K562 (cell line): ENCODE measurements at regions not wholly inside any gene's neighbourhood (a gene's known extent, or its start where the extent isn't known, plus 50 kb on each side); places are given as distances from the start of the nearest gene placed in this dataset.

ENCODE experiments used
- ATAC-seq: fragments of 200-7000 bp; cut with Tn5 transposase; 3 replicates; pipeline ENCODE4 v1.9.1; 2020; ENCODE audit warnings: moderate library complexity
- BruUV-seq: library from RNA; stranded (reverse); fragments of 400-500 nt; replicated peaks from 2 replicates; lab custom pipeline; 2021; lab: Mats Ljungman, UMichigan
- CTCF ChIA-PET: fragments of 300-600 bp; formaldehyde crosslinking; extraction: SDS; loops from one replicate; lab custom pipeline; 2021; ENCODE audit warnings: low intra/inter-chr PET ratio; lab: Yijun Ruan, JAX
- POLR2A ChIA-PET: fragments of 300-600, 350-650 bp; sonication (Branson Sonifier 250); formaldehyde crosslinking; extraction: SDS; loops from one replicate; lab custom pipeline; 2021; ENCODE audit warnings: antibody characterized with exemption, inconsistent platforms; lab: Yijun Ruan, JAX
- DNase-seq, 4 experiments: peaks; one replicate each; pipeline versions ENCODE4 v3.0.0 to v3.0.0-alpha.2; 2011 to 2018; ENCODE audit warnings: low spot score in 3 of 4, mixed read lengths in 3 of 4; ENCODE audit errors: extremely low read depth in 1 of 4
- FAIRE-seq: peaks from 2 replicates; lab custom pipeline; 2011; peaks lifted over from hg19 to GRCh38; lab: Jason Lieb, UNC
- H2AFZ ChIP-seq: 2 replicates; pipeline ENCODE4 v1.6.0; 2011; ENCODE audit warnings: low read depth, low read length, control low read depth, inconsistent platforms
- H3K27ac ChIP-seq: fragments of 200-600 bp; 3 replicates; pipeline ENCODE4 v1.8.0; 2011; ENCODE audit warnings: low read depth, mild to moderate bottlenecking, control low read depth, inconsistent platforms, low read length, moderate library complexity, mixed read lengths; ENCODE audit errors: extremely low read depth
- H3K27me3 ChIP-seq, 2 experiments: fragments of 300-600 bp in 1 of 2; 2 replicates in 1 of 2; 3 replicates in 1 of 2; pipeline versions ENCODE4 v1.6.0 to v1.8.0; 2011; ENCODE audit warnings: inconsistent platforms in 2 of 2, low read length in 2 of 2, mild to moderate bottlenecking in 1 of 2, mixed read lengths in 1 of 2, moderate library complexity in 1 of 2; ENCODE audit not compliant: control insufficient read depth in 2 of 2, insufficient read depth in 2 of 2
- H3K36me3 ChIP-seq: fragments of 300-600 bp; 3 replicates; pipeline ENCODE4 v1.8.0; 2011; ENCODE audit warnings: mild to moderate bottlenecking, low read length, inconsistent platforms; ENCODE audit not compliant: control insufficient read depth, insufficient read depth
- H3K4me1 ChIP-seq, 2 experiments: fragments of 200-600 bp in 1 of 2; replicated peaks in 1 of 2; 2 replicates in 1 of 2; 3 replicates in 1 of 2; pipeline versions ENCODE4 v1.5.1 to v1.8.0; 2011; ENCODE audit warnings: inconsistent platforms in 2 of 2, low read length in 2 of 2, mild to moderate bottlenecking in 1 of 2, mixed read lengths in 1 of 2, moderate library complexity in 1 of 2; ENCODE audit not compliant: control insufficient read depth in 2 of 2, insufficient read depth in 2 of 2
- H3K4me2 ChIP-seq: 2 replicates; pipeline ENCODE4 v1.6.1; 2011; ENCODE audit warnings: low read length, control low read depth, inconsistent platforms, mixed read lengths; ENCODE audit not compliant: insufficient read depth
- H3K4me3 ChIP-seq: fragments of 200-600 bp; sonication (generic), shearing (Covaris generic); 2 replicates; pipeline ENCODE4 v1.5.1; 2016; ENCODE audit warnings: control low read depth, inconsistent platforms
- H3K79me2 ChIP-seq: fragments of 200-600 bp; 3 replicates; pipeline ENCODE4 v1.8.0; 2011; ENCODE audit warnings: low read length, inconsistent platforms; ENCODE audit not compliant: control insufficient read depth, insufficient read depth
- H3K9ac ChIP-seq, 2 experiments: 2 replicates each; pipeline versions ENCODE4 v1.6.0 to v1.6.1; 2011; ENCODE audit warnings: low read depth in 2 of 2, low read length in 2 of 2, control low read depth in 1 of 2, inconsistent platforms in 1 of 2, mild to moderate bottlenecking in 1 of 2, mixed read lengths in 1 of 2; ENCODE audit not compliant: insufficient read depth in 1 of 2
- H3K9me1 ChIP-seq: one replicate; pipeline ENCODE4 v1.6.0; 2011; ENCODE audit warnings: inconsistent platforms, mild to moderate bottlenecking, low read length, moderate library complexity; ENCODE audit not compliant: control insufficient read depth, insufficient read depth
- H3K9me3 ChIP-seq: replicated peaks from 2 replicates; pipeline ENCODE4 v1.5.1; 2011; ENCODE audit warnings: low read depth, low read length, inconsistent platforms; ENCODE audit not compliant: control insufficient read depth, insufficient read depth
- H4K20me1 ChIP-seq: replicated peaks from 2 replicates; pipeline ENCODE4 v1.6.1; 2011; ENCODE audit warnings: low read length, inconsistent platforms, mixed read lengths; ENCODE audit not compliant: control insufficient read depth, insufficient read depth
- BRD9 ChIP-seq: fragments of 450-650 bp; IDR thresholded peaks from 2 replicates; pipeline ENCODE4 v1.6.1; 2018; ENCODE audit warnings: low read depth; ENCODE audit not compliant: partially characterized antibody
- CREB3L1 ChIP-seq: fragments of 450-650 bp; IDR thresholded peaks from 2 replicates; pipeline ENCODE4 v1.6.1; 2014; ENCODE audit warnings: low read depth, mild to moderate bottlenecking, moderate library complexity, borderline replicate concordance
- FOSL1 ChIP-seq: fragments of 200-800 bp; sonication (Bioruptor generic); conservative IDR thresholded peaks from 2 replicates; pipeline ENCODE4 v1.6.1; 2016; ENCODE audit warnings: missing genetic modification characterization, missing compliant biosample characterization
- KLF1 ChIP-seq: fragments of 450-650 bp; IDR thresholded peaks from 2 replicates; pipeline ENCODE4 v1.6.1; 2016; ENCODE audit warnings: missing genetic modification characterization, missing compliant biosample characterization
- NR4A1 ChIP-seq, 2 experiments: fragments of 250-450 bp in 1 of 2; fragments of 450-650 bp in 1 of 2; sonication (Bioruptor Pico) in 1 of 2; IDR thresholded peaks; 2 replicates each; pipeline versions ENCODE4 v1.4.0 to v1.6.1; 2016 to 2020; ENCODE audit warnings: mild to moderate bottlenecking in 2 of 2, missing compliant biosample characterization in 1 of 2, missing genetic modification characterization in 1 of 2, moderate library complexity in 1 of 2
- POLR3G ChIP-seq: IDR thresholded peaks from 2 replicates; pipeline ENCODE4 v1.6.1; 2011; ENCODE audit not compliant: insufficient read length, insufficient replicate concordance; ENCODE audit errors: extremely low read depth
- STAT5B ChIP-seq: fragments of 250-450 bp; sonication (Bioruptor Pico); IDR thresholded peaks from 2 replicates; pipeline ENCODE4 v1.8.0; 2021; ENCODE audit warnings: mild to moderate bottlenecking, inconsistent platforms
- TCF7 ChIP-seq: sonication (generic); IDR thresholded peaks from 2 replicates; pipeline ENCODE4 v1.6.1; 2016; ENCODE audit warnings: antibody characterized with exemption, borderline replicate concordance
- TEAD2 ChIP-seq: fragments of 450-650 bp; IDR thresholded peaks from 2 replicates; pipeline ENCODE4 v1.6.1; 2016; ENCODE audit warnings: missing genetic modification characterization, control low read depth, missing compliant biosample characterization
- ZNF12 ChIP-seq: sonication (generic); formaldehyde crosslinking; IDR thresholded peaks from 2 replicates; pipeline ENCODE4 v1.4.0; 2020; ENCODE audit warnings: mild to moderate bottlenecking, missing genetic modification reagents
- ZNF398 ChIP-seq: fragments of 250-450 bp; sonication (Bioruptor Pico); IDR thresholded peaks from 2 replicates; pipeline ENCODE4 v1.8.0; 2021; ENCODE audit warnings: moderate library complexity, mild to moderate bottlenecking, inconsistent platforms
- ZNF696 ChIP-seq: fragments of 250-450 bp; sonication (Bioruptor Pico); conservative IDR thresholded peaks from 2 replicates; pipeline ENCODE4 v1.4.0; 2020; ENCODE audit warnings: mild to moderate bottlenecking, moderate library complexity
- WGBS: fragments of 100-300 bp; shearing (Covaris generic); methylation state at CpG from one replicate; pipeline ENCODE4 v1.1.6; 2016; ENCODE audit warnings: low coverage, mixed read lengths; ENCODE audit not compliant: insufficient coverage; ENCODE audit errors: missing lambda C conversion rate; 5-methylcytosine and 5-hydroxymethylcytosine counted together
- in situ Hi-C: fragments of 300-500 bp; cut with MboI; formaldehyde crosslinking; loops from 4 replicates; pipeline ENCODE4 v1.15.0; 2018; ENCODE audit warnings: inconsistent platforms, mixed read lengths
- intact Hi-C: fragments of 100-400 bp; cut with micrococcal nuclease; formaldehyde crosslinking; loops from 2 replicates; pipeline ENCODE4 v1.14.2; 2022

- H3K4me2 ChIP-seq: no peak overlapping the region
- H3K4me1 ChIP-seq: no peaks in the 10 kb centered on the region
- H3K9me3 ChIP-seq: no peaks in the 10 kb centered on the region; the same call in 1 of the 2 replicates
- WGBS: under 1% methylated on average over 9 of the region's 9 CpGs
- no peaks in the 10 kb centered on the region for H3K9me1 ChIP-seq
- H3K27ac ChIP-seq: no peak overlapping the region
- H3K27me3 ChIP-seq: no peaks in the 10 kb centered on the region
- in situ Hi-C loops (no loop called here), intact Hi-C loops (no loop called here)
- DNase-seq (no peak), FAIRE-seq (no peak), ATAC-seq (no peak)
- no TSS peak for BruUV-seq
- no peak overlapping the region for H3K4me3 ChIP-seq
- H3K79me2 ChIP-seq: no peaks in the 10 kb centered on the region
- ChIA-PET CTCF (no interaction called here), POLR2A (interaction anchor here (0.6 kb wide), 1 partner anchor 43 kb away, joined by 3 read pairs; no protein-coding TSS in a partner anchor)
- no peaks in the 10 kb centered on the region for H3K36me3 ChIP-seq
- no peaks in the 10 kb centered on the region for H4K20me1 ChIP-seq
- no peak for TF ChIP-seq BRD9
- TF ChIP-seq FOSL1 (tag): no peak
- TF ChIP-seq CREB3L1: no peak
- TF ChIP-seq ZNF696 (CRISPR knock-in tag): no peak
- no peak for TF ChIP-seq TEAD2 (tag)
- no peak for TF ChIP-seq POLR3G
- TF ChIP-seq ZNF12: no peak
- no peak for TF ChIP-seq ZNF398
- TF ChIP-seq NR4A1 (CRISPR knock-in tag; IDR thresholded peaks at IDR 0.05): no peak
- TF ChIP-seq NR4A1 (tag; IDR thresholded peaks at IDR 0.05): no peak
- no peak for TF ChIP-seq KLF1 (tag)
- no peak for TF ChIP-seq TCF7
- TF ChIP-seq STAT5B (CRISPR knock-in tag): no peak
- H3K9ac ChIP-seq: no peak overlapping the region
- H2AFZ ChIP-seq: no peak overlapping the region
Observed at GRCh38 chr10:9602998-9603397, 1414.7 kb upstream of the CELF2 start.
